CD4-positive, alpha-beta memory T cell (primary cell): ENCODE measurements at regions not wholly inside any gene's neighbourhood (a gene's known extent, or its start where the extent isn't known, plus 50 kb on each side); places are given as distances from the start of the nearest gene placed in this dataset.

ENCODE experiments used
- CTCF ChIA-PET: fragments of 350-600 bp; sonication (Branson Sonifier 250); formaldehyde crosslinking; loops from one replicate; lab custom pipeline; 2021; ENCODE audit warnings: inconsistent platforms; ENCODE audit not compliant: partially characterized antibody; lab: Charles Lee
- POLR2A ChIA-PET: fragments of 350-600 bp; sonication (Branson Sonifier 250); formaldehyde crosslinking; loops from one replicate; lab custom pipeline; 2021; ENCODE audit not compliant: partially characterized antibody; lab: Charles Lee
- DNase-seq, 5 donors: peaks; one replicate each; pipeline versions ENCODE4 v3.0.0 to v3.0.0-alpha.2; 2020 to 2022; ENCODE audit warnings: mixed read lengths in 1 of 5
- H3K27ac ChIP-seq: one replicate; pipeline ENCODE4 v1.7.0; 2013; ENCODE audit warnings: low read depth, low read length
- H3K27me3 ChIP-seq: 2 replicates; pipeline ENCODE4 v1.7.0; 2013; ENCODE audit warnings: mild to moderate bottlenecking, low read length, moderate library complexity; ENCODE audit not compliant: insufficient read depth
- H3K36me3 ChIP-seq: 2 replicates; pipeline ENCODE4 v1.7.0; 2013; ENCODE audit warnings: mild to moderate bottlenecking, low read length, moderate library complexity; ENCODE audit not compliant: insufficient read depth
- H3K4me1 ChIP-seq: 2 replicates; pipeline ENCODE4 v1.7.0; 2013; ENCODE audit warnings: mild to moderate bottlenecking, low read length, moderate library complexity; ENCODE audit not compliant: insufficient read depth
- H3K4me3 ChIP-seq, 2 donors: one replicate each; pipeline ENCODE4 v1.7.0; 2013; ENCODE audit warnings: low read length in 2 of 2, mild to moderate bottlenecking in 1 of 2
- H3K9me3 ChIP-seq, 2 donors: one replicate each; pipeline ENCODE4 v1.7.0; 2013; ENCODE audit warnings: low read length in 2 of 2, control low read depth in 1 of 2; ENCODE audit not compliant: control insufficient read depth in 1 of 2
- H3K27ac Mint-ChIP-seq, 7 donors: one replicate each; pipeline ENCODE4 v1.8.0; 2020 to 2021; ENCODE audit warnings: mixed read lengths in 7 of 7, mild to moderate bottlenecking in 6 of 7, inconsistent platforms in 3 of 7, moderate library complexity in 3 of 7
- H3K27me3 Mint-ChIP-seq, 2 donors: one replicate each; pipeline ENCODE4 v1.8.0; 2020 to 2021; ENCODE audit warnings: mixed read lengths in 2 of 2
- H3K36me3 Mint-ChIP-seq, 2 donors: one replicate each; pipeline ENCODE4 v1.8.0; 2020 to 2021; ENCODE audit warnings: mixed read lengths in 2 of 2, inconsistent platforms in 1 of 2, mild to moderate bottlenecking in 1 of 2
- H3K4me1 Mint-ChIP-seq, 4 donors: one replicate each; pipeline ENCODE4 v1.8.0; 2020 to 2021; ENCODE audit warnings: mixed read lengths in 4 of 4, mild to moderate bottlenecking in 1 of 4
- H3K4me3 Mint-ChIP-seq, 8 donors: one replicate each; pipeline ENCODE4 v1.8.0; 2020 to 2021; ENCODE audit warnings: mixed read lengths in 8 of 8, mild to moderate bottlenecking in 7 of 8, moderate library complexity in 6 of 8, inconsistent platforms in 3 of 8
- H3K9me3 Mint-ChIP-seq, 8 donors: one replicate each; pipeline ENCODE4 v1.8.0; 2020 to 2021; ENCODE audit warnings: mixed read lengths in 8 of 8, mild to moderate bottlenecking in 5 of 8, inconsistent platforms in 3 of 8, moderate library complexity in 1 of 8
- intact Hi-C: fragments of 100-400 bp; cut with micrococcal nuclease; formaldehyde crosslinking; loops from one replicate; pipeline ENCODE4 v1.15.1; 2023

GRCh38 chr14:53430870-53431269, 277.7 kb upstream of the DDHD1 start:
- Histone ChIP-seq H3K27ac (no peak overlapping the region), H3K36me3 (no peaks in the 10 kb centered on the region), H3K9me3 (no peaks in the 10 kb centered on the region), H3K4me3 (no peak overlapping the region), H3K27me3 (no peaks in the 10 kb centered on the region), H3K4me1 (no peaks in the 10 kb centered on the region)
- Mint-ChIP-seq H3K4me1 (no peaks in the 10 kb centered on the region), H3K36me3 (no peaks in the 10 kb centered on the region), H3K4me3 (no peak overlapping the region), H3K9me3 (peaks cover under 1 to 32% (median 24%) of the 10 kb centered on the region in 8 donors), H3K27me3 (no peaks in the 10 kb centered on the region), H3K27ac (no peak overlapping the region)
- ChIA-PET POLR2A (no interaction called here), CTCF (no interaction called here)
- no peak for DNase-seq
- intact Hi-C loops, result no loop called here

- Histone ChIP-seq H3K27ac (no peak overlapping the region), H3K4me1 (no peaks in the 10 kb centered on the region), H3K9me3 (no peaks in the 10 kb centered on the region), H3K27me3 (no peaks in the 10 kb centered on the region), H3K4me3 (no peak overlapping the region), H3K36me3 (no peaks in the 10 kb centered on the region)
- ChIA-PET CTCF (no interaction called here), POLR2A (no interaction called here)
- peaks cover 2 to 9% of the 10 kb centered on the region in 2 donors for H3K36me3 Mint-ChIP-seq
- intact Hi-C loops, result no loop called here
- H3K27ac Mint-ChIP-seq, result no peak overlapping the region
- H3K4me1 Mint-ChIP-seq, result no peaks in the 10 kb centered on the region
- peaks cover 4 to 20% (median 10%) of the 10 kb centered on the region in 8 donors for H3K9me3 Mint-ChIP-seq
- H3K27me3 Mint-ChIP-seq, result no peaks in the 10 kb centered on the region
- no peak for DNase-seq
- H3K4me3 Mint-ChIP-seq, result no peak overlapping the region
Observed at GRCh38 chr14:53412819-53413675, 259.9 kb upstream of the DDHD1 start.

GRCh38 chr14:53411125-53411524, 258.0 kb upstream of the DDHD1 start:
- H3K36me3 Mint-ChIP-seq, result peaks cover 0 to 3% of the 10 kb centered on the region in 2 donors
- H3K27ac Mint-ChIP-seq, result no peak overlapping the region
- Histone ChIP-seq H3K4me3 (no peak overlapping the region), H3K4me1 (no peaks in the 10 kb centered on the region), H3K27ac (no peak overlapping the region), H3K27me3 (no peaks in the 10 kb centered on the region), H3K9me3 (no peaks in the 10 kb centered on the region), H3K36me3 (no peaks in the 10 kb centered on the region)
- no peak for DNase-seq
- no peaks in the 10 kb centered on the region for H3K4me1 Mint-ChIP-seq
- intact Hi-C loops, result no loop called here
- peaks cover 0 to 4% (median under 1%) of the 10 kb centered on the region in 8 donors for H3K9me3 Mint-ChIP-seq
- H3K4me3 Mint-ChIP-seq, result no peak overlapping the region
- no peaks in the 10 kb centered on the region for H3K27me3 Mint-ChIP-seq
- ChIA-PET CTCF (no interaction called here), POLR2A (interaction anchor here (0.7 kb wide), 1 partner anchor 450 kb away, joined by 3 read pairs; no protein-coding TSS in a partner anchor)

GRCh38 chr14:53409969-53410368, 256.8 kb upstream of the DDHD1 start:
- Mint-ChIP-seq H3K4me1 (no peaks in the 10 kb centered on the region), H3K9me3 (peaks cover 0 to 4% (median 0%) of the 10 kb centered on the region in 8 donors), H3K27me3 (no peaks in the 10 kb centered on the region), H3K36me3 (peaks cover 0 to 3% of the 10 kb centered on the region in 2 donors), H3K4me3 (no peak overlapping the region), H3K27ac (no peak overlapping the region)
- ChIA-PET CTCF (no interaction called here), POLR2A (no interaction called here)
- no peaks in the 10 kb centered on the region for H3K36me3 ChIP-seq
- intact Hi-C loops, result no loop called here
- DNase-seq, result no peak
- H3K9me3 ChIP-seq, result no peaks in the 10 kb centered on the region
- no peaks in the 10 kb centered on the region for H3K27me3 ChIP-seq
- H3K27ac ChIP-seq, result no peak overlapping the region
- H3K4me3 ChIP-seq, result no peak overlapping the region
- H3K4me1 ChIP-seq, result no peaks in the 10 kb centered on the region

- no peak for DNase-seq
- intact Hi-C loops, result no loop called here
- no peaks in the 10 kb centered on the region for H3K4me1 Mint-ChIP-seq
- no peak overlapping the region for H3K4me3 Mint-ChIP-seq
- Histone ChIP-seq H3K27ac (no peak overlapping the region), H3K36me3 (no peaks in the 10 kb centered on the region), H3K9me3 (no peaks in the 10 kb centered on the region), H3K27me3 (no peaks in the 10 kb centered on the region), H3K4me1 (no peaks in the 10 kb centered on the region), H3K4me3 (no peak overlapping the region)
- no peaks in the 10 kb centered on the region for H3K27me3 Mint-ChIP-seq
- ChIA-PET CTCF (no interaction called here), POLR2A (no interaction called here)
- H3K27ac Mint-ChIP-seq, result no peak overlapping the region
- H3K9me3 Mint-ChIP-seq, result peaks cover 0 to 4% (median 0%) of the 10 kb centered on the region in 8 donors
- peaks cover 0 to 3% of the 10 kb centered on the region in 2 donors for H3K36me3 Mint-ChIP-seq
Observed at GRCh38 chr14:53409289-53409688, 256.2 kb upstream of the DDHD1 start.

- Mint-ChIP-seq H3K4me1 (no peaks in the 10 kb centered on the region), H3K9me3 (peaks cover 0 to 4% (median 0%) of the 10 kb centered on the region in 8 donors), H3K4me3 (no peak overlapping the region), H3K36me3 (peaks cover 0 to 3% of the 10 kb centered on the region in 2 donors), H3K27me3 (no peaks in the 10 kb centered on the region), H3K27ac (no peak overlapping the region)
- Histone ChIP-seq H3K4me3 (no peak overlapping the region), H3K27ac (no peak overlapping the region), H3K27me3 (no peaks in the 10 kb centered on the region), H3K9me3 (no peaks in the 10 kb centered on the region), H3K4me1 (no peaks in the 10 kb centered on the region), H3K36me3 (no peaks in the 10 kb centered on the region)
- CTCF ChIA-PET, result no interaction called here
- POLR2A ChIA-PET, result no interaction called here
- intact Hi-C loops, result no loop called here
- DNase-seq, result no peak
Observed at GRCh38 chr14:53408175-53408879, 255.2 kb upstream of the DDHD1 start.

- Histone ChIP-seq H3K36me3 (no peaks in the 10 kb centered on the region), H3K27me3 (no peaks in the 10 kb centered on the region), H3K27ac (no peak overlapping the region), H3K9me3 (no peaks in the 10 kb centered on the region), H3K4me1 (no peaks in the 10 kb centered on the region), H3K4me3 (no peak overlapping the region)
- Mint-ChIP-seq H3K27me3 (no peaks in the 10 kb centered on the region), H3K4me1 (no peaks in the 10 kb centered on the region), H3K4me3 (no peak overlapping the region), H3K9me3 (peaks cover 0 to 4% (median 0%) of the 10 kb centered on the region in 8 donors), H3K27ac (no peak overlapping the region), H3K36me3 (peaks cover 0 to 3% of the 10 kb centered on the region in 2 donors)
- no peak for DNase-seq
- intact Hi-C loops, result no loop called here
- ChIA-PET CTCF (no interaction called here), POLR2A (no interaction called here)
Observed at GRCh38 chr14:53406519-53406918, 253.4 kb upstream of the DDHD1 start.
